ENCODE measurements at regions not wholly inside any gene's neighbourhood (a gene's known extent, or its start where the extent isn't known, plus 50 kb on each side); places are given as distances from the start of the nearest gene placed in this dataset.

GRCh38 chr2:3043726-3044125 is 333.9 kb downstream of the EIPR1 start:
- DNase-seq = no peak
- Histone ChIP-seq H4K20me1 (ENCODE audit: insufficient read depth) (no peaks in the 10 kb centered on the region), H3K4me3 (ENCODE audit: low read depth in 2 of 2, low read length in 1 of 2) (no peak overlapping the region), H3K4me1 (ENCODE audit: control insufficient read depth in 1 of 2, insufficient read depth in 2 of 2, low read depth in 1 of 2, low read length in 1 of 2) (peaks cover 0 to 30% of the 10 kb centered on the region in 2 experiments; a peak in 1 of 4 replicates), H3K36me3 (replicated peaks in 1 of 2; ENCODE audit: control insufficient read depth in 1 of 2, insufficient read depth in 2 of 2, low read length in 1 of 2) (no peaks in the 10 kb centered on the region), H3K9me2 (no peaks in the 10 kb centered on the region), H3F3A (replicated peaks; ENCODE audit: insufficient read depth) (no peaks in the 10 kb centered on the region), H3K79me2 (ENCODE audit: insufficient read depth) (no peaks in the 10 kb centered on the region), H3K27me3 (ENCODE audit: insufficient read depth) (no peaks in the 10 kb centered on the region), H2AFZ (ENCODE audit: low read depth) (no peak overlapping the region), H3K4me2 (no peak overlapping the region), H3K27ac (ENCODE audit: low read depth in 2 of 2, low read length in 1 of 2) (peak overlapping the region in 1 of 2 experiments; percentile 95; a peak in 1 of 4 replicates), H3K9me3 (no peaks in the 10 kb centered on the region), H3K9ac (no peak overlapping the region)
- 57% methylated on average over 8 of the region's 8 CpGs for WGBS (ENCODE audit: low lambda C conversion rate)
- CTCF ChIA-PET = interaction anchor here (0.7 to 1.9 kb wide), 3 partner anchors 15 to 50 kb away, joined by 3 to 4 read pairs (median 3); no protein-coding TSS in a partner anchor
- TF ChIP-seq GATA2 (CRISPR knock-in tag; IDR thresholded peaks at IDR 0.05) = no peak
- TF ChIP-seq GABPA (IDR thresholded peaks at IDR 0.05; ENCODE audit: low read depth) = no peak
- TF ChIP-seq ELF1 (IDR thresholded peaks at IDR 0.05) = no peak
- TF ChIP-seq FOSL2 (IDR thresholded peaks at IDR 0.05; ENCODE audit: borderline replicate concordance, low read depth) = no peak
- TF ChIP-seq RXRA (IDR thresholded peaks at IDR 0.05; ENCODE audit: borderline replicate concordance, low read depth) = no peak
- POLR2A ChIA-PET = interaction anchor here (2.0 kb wide), 1 partner anchor 57 kb away, joined by 10 read pairs; no protein-coding TSS in a partner anchor

- Histone ChIP-seq H3K4me2 (no peak overlapping the region), H3K9me3 (no peaks in the 10 kb centered on the region), H2AFZ (ENCODE audit: low read depth) (no peak overlapping the region), H3K79me2 (ENCODE audit: insufficient read depth) (no peaks in the 10 kb centered on the region), H3K9me2 (no peaks in the 10 kb centered on the region), H3F3A (replicated peaks; ENCODE audit: insufficient read depth) (no peaks in the 10 kb centered on the region), H3K27me3 (ENCODE audit: insufficient read depth) (no peaks in the 10 kb centered on the region), H4K20me1 (ENCODE audit: insufficient read depth) (no peaks in the 10 kb centered on the region), H3K4me3 (ENCODE audit: low read depth in 2 of 2, low read length in 1 of 2) (no peak overlapping the region), H3K36me3 (replicated peaks in 1 of 2; ENCODE audit: control insufficient read depth in 1 of 2, insufficient read depth in 2 of 2, low read length in 1 of 2) (no peaks in the 10 kb centered on the region), H3K27ac (ENCODE audit: low read depth in 2 of 2, low read length in 1 of 2) (peak overlapping the region in 1 of 2 experiments; percentile 95; a peak in 2 of 4 replicates), H3K9ac (no peak overlapping the region), H3K4me1 (ENCODE audit: control insufficient read depth in 1 of 2, insufficient read depth in 2 of 2, low read depth in 1 of 2, low read length in 1 of 2) (peaks cover 0 to 30% of the 10 kb centered on the region in 2 experiments; a peak in 1 of 4 replicates)
- ChIA-PET CTCF (interaction anchor here (0.6 to 1.9 kb wide), 7 partner anchors 38 to 260 kb away, joined by 3 to 4 read pairs (median 3); no protein-coding TSS in a partner anchor), POLR2A (interaction anchor here (0.8 to 2.0 kb wide), 7 partner anchors 34 to 196 kb away, joined by 3 to 19 read pairs (median 8); no protein-coding TSS in a partner anchor)
- TF ChIP-seq NFIC (IDR thresholded peaks at IDR 0.05; ENCODE audit: borderline replicate concordance) (peak; percentile 25; the same call in 1 of the 2 replicates), RAD21 (IDR thresholded peaks at IDR 0.05; ENCODE audit: low read length) (peak; percentile 37), SMC3 (IDR thresholded peaks at IDR 0.05; ENCODE audit: low read depth, low read length) (peak; percentile 4; the same call in 1 of the 2 replicates), RCOR1 (IDR thresholded peaks at IDR 0.05; ENCODE audit: low read length) (peak; percentile 73), ELF1 (IDR thresholded peaks at IDR 0.05) (no peak), GATA2 (CRISPR knock-in tag; IDR thresholded peaks at IDR 0.05) (peak; percentile 68), FOSL2 (IDR thresholded peaks at IDR 0.05; ENCODE audit: borderline replicate concordance, low read depth) (no peak), FOXJ3 (CRISPR knock-in tag; IDR thresholded peaks at IDR 0.05) (no peak; the same call in 1 of the 2 replicates), JUND (IDR thresholded peaks at IDR 0.05) (no peak), MEF2A (IDR thresholded peaks at IDR 0.05; ENCODE audit: borderline replicate concordance, low read depth) (no peak), MXI1 (IDR thresholded peaks at IDR 0.05; ENCODE audit: low read depth, low read length) (no peak; the same call in 1 of the 2 replicates), EP300 (IDR thresholded peaks at IDR 0.05; ENCODE audit: borderline replicate concordance in 1 of 2, low read depth in 1 of 2, low read length in 1 of 2) (peak in 1 of 2 experiments; percentile 82; a peak in 2 of 4 replicates), EZH2phosphoT487 (IDR thresholded peaks at IDR 0.05; ENCODE audit: borderline replicate concordance, low read depth) (no peak), TCF12 (IDR thresholded peaks at IDR 0.05) (peak; percentile 32; the same call in 1 of the 2 replicates)
- peak; percentile 92 for DNase-seq
- 33% methylated on average over 16 of the region's 20 CpGs for WGBS (ENCODE audit: low lambda C conversion rate)
Observed at GRCh38 chr2:3042601-3043585, 334.7 kb downstream of the EIPR1 start.
